ENCODE measurements at regions not wholly inside any gene's neighbourhood (a gene's known extent, or its start where the extent isn't known, plus 50 kb on each side); places are given as distances from the start of the nearest gene placed in this dataset.
"Not testable (repeated sequence)": the region's sequence is repeated elsewhere in the genome, so short reads cannot be mapped to it uniquely, and the experiment has no call there.

- DNase-seq, result no peak
- H3K4me1 ChIP-seq (ENCODE audit: insufficient read depth, low read length), result no peaks in the 10 kb centered on the region
These were observed 1342.2 kb downstream of the PLA2G4A start for GRCh38 chr1:188170935-188171334.

GRCh38 chr1:188182063-188182462, 1353.3 kb downstream of the PLA2G4A start:
- H3K79me2 ChIP-seq (ENCODE audit: insufficient read depth, low read length); H4K20me1 ChIP-seq (ENCODE audit: insufficient read depth, low read length); H2AFZ ChIP-seq (ENCODE audit: low read depth, low read length); H3K9me3 ChIP-seq (ENCODE audit: insufficient read depth, low read length, severe bottlenecking); DNase-seq; H3K9ac ChIP-seq (ENCODE audit: low read depth, low read length); H3K27ac ChIP-seq (ENCODE audit: low read length); H3K4me1 ChIP-seq (ENCODE audit: insufficient read depth, low read length); H3K27me3 ChIP-seq (ENCODE audit: insufficient read depth, low read length, poor library complexity); ATAC-seq (ENCODE audit: insufficient read depth, low read depth); H3K4me2 ChIP-seq (ENCODE audit: insufficient read depth, low read length); H3K4me3 ChIP-seq (ENCODE audit: low read depth in 1 of 2, low read length in 2 of 2); H3K36me3 ChIP-seq (ENCODE audit: insufficient read depth, low read length): not testable (repeated sequence)

More at GRCh38 chr1:188170935-188171334, 1342.2 kb downstream of the PLA2G4A start:
- no peaks in the 10 kb centered on the region for H3K36me3 ChIP-seq (ENCODE audit: insufficient read depth, low read length)
- no peak overlapping the region for H3K27ac ChIP-seq (ENCODE audit: low read length)
- H3K79me2 ChIP-seq (ENCODE audit: insufficient read depth, low read length), result no peaks in the 10 kb centered on the region
- H3K9me3 ChIP-seq (ENCODE audit: insufficient read depth, low read length, severe bottlenecking), result no peaks in the 10 kb centered on the region
- no peaks in the 10 kb centered on the region for H4K20me1 ChIP-seq (ENCODE audit: insufficient read depth, low read length)
- no peak overlapping the region for H3K4me3 ChIP-seq (ENCODE audit: low read depth in 1 of 2, low read length in 2 of 2)
- TF ChIP-seq, protein P1, sequence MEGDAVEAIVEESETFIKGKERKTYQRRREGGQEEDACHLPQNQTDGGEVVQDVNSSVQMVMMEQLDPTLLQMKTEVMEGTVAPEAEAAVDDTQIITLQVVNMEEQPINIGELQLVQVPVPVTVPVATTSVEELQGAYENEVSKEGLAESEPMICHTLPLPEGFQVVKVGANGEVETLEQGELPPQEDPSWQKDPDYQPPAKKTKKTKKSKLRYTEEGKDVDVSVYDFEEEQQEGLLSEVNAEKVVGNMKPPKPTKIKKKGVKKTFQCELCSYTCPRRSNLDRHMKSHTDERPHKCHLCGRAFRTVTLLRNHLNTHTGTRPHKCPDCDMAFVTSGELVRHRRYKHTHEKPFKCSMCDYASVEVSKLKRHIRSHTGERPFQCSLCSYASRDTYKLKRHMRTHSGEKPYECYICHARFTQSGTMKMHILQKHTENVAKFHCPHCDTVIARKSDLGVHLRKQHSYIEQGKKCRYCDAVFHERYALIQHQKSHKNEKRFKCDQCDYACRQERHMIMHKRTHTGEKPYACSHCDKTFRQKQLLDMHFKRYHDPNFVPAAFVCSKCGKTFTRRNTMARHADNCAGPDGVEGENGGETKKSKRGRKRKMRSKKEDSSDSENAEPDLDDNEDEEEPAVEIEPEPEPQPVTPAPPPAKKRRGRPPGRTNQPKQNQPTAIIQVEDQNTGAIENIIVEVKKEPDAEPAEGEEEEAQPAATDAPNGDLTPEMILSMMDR (IDR thresholded peaks at IDR 0.05; ENCODE audit: borderline replicate concordance, extremely low read depth, low read length, poor library complexity, severe bottlenecking), result no peak
- no peak for TF ChIP-seq EZH2 (IDR thresholded peaks at IDR 0.05; ENCODE audit: borderline replicate concordance, low read depth, low read length, severe bottlenecking)
- H2AFZ ChIP-seq (ENCODE audit: low read depth, low read length), result no peak overlapping the region
- ATAC-seq (ENCODE audit: insufficient read depth, low read depth), result no peak
- H3K27me3 ChIP-seq (ENCODE audit: insufficient read depth, low read length, poor library complexity), result no peaks in the 10 kb centered on the region
- no peak overlapping the region for H3K4me2 ChIP-seq (ENCODE audit: insufficient read depth, low read length)
- H3K9ac ChIP-seq (ENCODE audit: low read depth, low read length), result no peak overlapping the region

- no peak overlapping the region for H3K9ac ChIP-seq (ENCODE audit: low read depth, low read length)
- no peak overlapping the region for H3K4me2 ChIP-seq (ENCODE audit: insufficient read depth, low read length)
- no peaks in the 10 kb centered on the region for H3K27me3 ChIP-seq (ENCODE audit: insufficient read depth, low read length, poor library complexity)
- DNase-seq (no peak), ATAC-seq (ENCODE audit: insufficient read depth, low read depth) (no peak)
- no peaks in the 10 kb centered on the region for H3K4me1 ChIP-seq (ENCODE audit: insufficient read depth, low read length)
- H3K9me3 ChIP-seq (ENCODE audit: insufficient read depth, low read length, severe bottlenecking), result peaks cover 2% of the 10 kb centered on the region
- no peak overlapping the region for H3K4me3 ChIP-seq (ENCODE audit: low read depth in 1 of 2, low read length in 2 of 2)
- H3K79me2 ChIP-seq (ENCODE audit: insufficient read depth, low read length), result no peaks in the 10 kb centered on the region
- H3K36me3 ChIP-seq (ENCODE audit: insufficient read depth, low read length), result no peaks in the 10 kb centered on the region
- H4K20me1 ChIP-seq (ENCODE audit: insufficient read depth, low read length), result no peaks in the 10 kb centered on the region
- no peak overlapping the region for H3K27ac ChIP-seq (ENCODE audit: low read length)
- H2AFZ ChIP-seq (ENCODE audit: low read depth, low read length), result no peak overlapping the region
- TF ChIP-seq EZH2 (IDR thresholded peaks at IDR 0.05; ENCODE audit: borderline replicate concordance, low read depth, low read length, severe bottlenecking), result no peak
- TF ChIP-seq, protein P1 (IDR thresholded peaks at IDR 0.05; ENCODE audit: borderline replicate concordance, extremely low read depth, low read length, poor library complexity, severe bottlenecking), result no peak
These were observed 1359.6 kb downstream of the PLA2G4A start for GRCh38 chr1:188188317-188188716.

DNA sequence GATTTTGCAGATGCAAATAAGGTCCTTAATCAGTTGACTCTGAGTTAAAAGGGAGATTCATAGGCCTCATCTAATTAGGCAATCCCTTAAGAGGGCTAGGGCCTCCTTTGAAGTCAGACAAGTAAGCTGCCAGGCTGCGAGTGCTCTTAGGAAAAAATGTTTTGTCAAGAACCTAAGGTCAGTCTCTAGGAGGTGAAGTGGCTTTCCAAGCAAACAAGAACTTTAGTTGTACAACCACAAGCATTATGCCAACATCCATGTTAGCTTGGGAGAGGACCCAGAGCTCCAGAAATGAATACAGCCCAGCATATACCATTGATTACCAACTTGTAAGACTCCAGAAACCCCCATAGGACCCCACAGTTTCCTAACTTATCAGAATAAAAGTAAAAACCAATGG, 1366.2 kb downstream of the PLA2G4A start:
- Histone ChIP-seq H3K9ac (ENCODE audit: low read depth, low read length) (no peak overlapping the region), H3K9me3 (ENCODE audit: insufficient read depth, low read length, severe bottlenecking) (no peaks in the 10 kb centered on the region), H3K27ac (ENCODE audit: low read length) (no peak overlapping the region), H4K20me1 (ENCODE audit: insufficient read depth, low read length) (no peaks in the 10 kb centered on the region), H3K27me3 (ENCODE audit: insufficient read depth, low read length, poor library complexity) (no peaks in the 10 kb centered on the region), H3K4me1 (ENCODE audit: insufficient read depth, low read length) (no peaks in the 10 kb centered on the region), H3K4me2 (ENCODE audit: insufficient read depth, low read length) (no peak overlapping the region), H3K79me2 (ENCODE audit: insufficient read depth, low read length) (no peaks in the 10 kb centered on the region), H2AFZ (ENCODE audit: low read depth, low read length) (no peak overlapping the region), H3K4me3 (ENCODE audit: low read depth in 1 of 2, low read length in 2 of 2) (no peak overlapping the region), H3K36me3 (ENCODE audit: insufficient read depth, low read length) (no peaks in the 10 kb centered on the region)
- ATAC-seq (ENCODE audit: insufficient read depth, low read depth) (no peak), DNase-seq (no peak)
- TF ChIP-seq, protein P1 (IDR thresholded peaks at IDR 0.05; ENCODE audit: borderline replicate concordance, extremely low read depth, low read length, poor library complexity, severe bottlenecking), result no peak
- no peak for TF ChIP-seq EZH2 (IDR thresholded peaks at IDR 0.05; ENCODE audit: borderline replicate concordance, low read depth, low read length, severe bottlenecking)
